GM03348 (cell line): ENCODE measurements at regions not wholly inside any gene's neighbourhood (a gene's known extent, or its start where the extent isn't known, plus 50 kb on each side); places are given as distances from the start of the nearest gene placed in this dataset.

Experiments
- DNase-seq: peaks from one replicate; pipeline ENCODE4 v3.0.0; 2012; ENCODE audit warnings: low spot score

DNA sequence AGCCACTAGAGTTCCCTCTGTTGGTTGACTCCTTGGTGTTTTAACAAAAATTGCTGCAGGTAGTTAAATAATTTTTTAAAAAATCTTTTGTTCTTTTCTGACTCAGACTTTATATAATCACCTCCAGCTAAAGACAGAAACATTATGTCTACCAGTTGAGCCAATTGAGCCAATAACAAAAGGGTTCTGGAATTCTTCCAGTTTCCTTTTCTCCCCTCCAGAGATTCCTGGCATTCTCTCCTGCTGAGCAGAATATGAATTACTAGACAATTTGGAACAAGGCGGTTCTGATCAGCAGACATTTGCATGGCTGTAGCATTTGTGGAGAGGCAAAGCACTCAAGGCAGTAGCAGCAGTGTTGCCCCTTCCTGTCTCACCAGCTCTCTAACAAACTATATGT is 144.0 kb upstream of the SLC35B3 start:
- no peak for DNase-seq

DNA sequence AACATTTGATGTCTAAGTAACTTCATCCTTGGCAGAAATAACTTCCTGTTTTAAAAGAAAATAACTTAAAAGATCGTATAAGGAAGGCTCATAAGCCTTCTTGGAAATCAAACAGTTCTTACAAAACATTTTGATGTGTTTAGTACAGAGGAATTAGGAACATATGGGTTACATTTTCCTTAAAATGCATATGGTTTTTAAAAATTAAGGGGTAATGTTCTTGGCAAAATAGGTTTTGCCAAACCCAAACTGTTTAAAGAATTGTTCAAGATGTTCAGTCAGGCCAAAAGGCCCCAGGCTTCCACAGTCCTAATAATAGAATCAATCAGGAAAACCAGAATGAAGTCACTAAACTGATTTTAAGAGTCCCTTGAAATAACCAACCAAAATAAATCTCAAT is 142.7 kb upstream of the SLC35B3 start:
- no peak for DNase-seq

DNA sequence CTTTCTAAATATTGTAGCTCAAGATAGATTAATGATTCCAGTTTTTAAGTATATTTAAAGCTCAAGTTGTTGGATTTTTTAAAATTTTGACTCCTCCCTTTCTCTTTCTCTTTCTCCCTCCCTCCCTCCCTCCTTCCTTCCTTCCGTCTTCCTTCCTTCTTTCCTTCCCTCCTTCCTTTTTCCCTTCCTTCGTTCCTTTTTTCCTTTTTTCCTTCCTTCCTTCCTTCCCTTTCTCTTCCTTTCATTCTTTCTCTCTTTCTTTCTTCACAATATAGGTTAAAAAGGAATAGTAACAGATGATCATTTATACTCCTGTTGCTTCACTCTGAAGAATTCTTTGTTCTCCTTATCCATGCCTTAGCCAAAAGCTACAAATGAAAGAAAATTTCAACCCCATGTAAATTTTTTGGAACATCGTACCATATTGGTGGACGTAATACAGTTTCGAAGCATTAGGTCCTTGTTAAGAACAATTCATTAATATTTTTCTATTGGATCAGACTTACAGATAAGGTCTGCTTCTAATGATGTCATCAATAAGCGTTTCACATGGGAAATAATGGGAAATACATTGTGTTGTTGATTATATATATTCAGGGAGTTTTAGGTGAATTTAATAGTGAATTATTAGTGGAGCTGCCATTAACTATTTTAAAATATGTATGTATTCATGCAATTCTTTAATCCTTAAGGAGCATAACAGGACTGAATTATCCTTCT is 139.6 kb upstream of the SLC35B3 start:
- DNase-seq, result no peak

DNA sequence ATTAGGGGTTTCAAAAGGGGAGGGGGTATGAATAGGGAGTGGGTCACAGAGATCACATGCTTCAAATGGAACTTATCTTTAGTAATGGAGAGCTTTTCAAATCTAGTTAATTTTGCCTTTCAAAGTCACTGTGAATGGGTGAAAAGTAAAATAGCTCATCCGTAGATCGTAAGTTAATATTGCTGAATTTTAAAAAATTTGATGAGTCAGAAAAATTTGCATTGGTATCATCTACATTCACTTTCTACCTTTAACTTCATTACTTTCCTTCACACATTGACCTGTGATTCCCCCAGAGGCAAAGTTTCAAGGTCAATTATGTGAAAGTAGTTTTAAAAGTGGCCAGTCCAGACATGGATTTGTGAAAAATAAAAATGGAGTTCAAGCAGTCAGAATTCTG is 139.0 kb upstream of the SLC35B3 start:
- DNase-seq, result no peak

DNA sequence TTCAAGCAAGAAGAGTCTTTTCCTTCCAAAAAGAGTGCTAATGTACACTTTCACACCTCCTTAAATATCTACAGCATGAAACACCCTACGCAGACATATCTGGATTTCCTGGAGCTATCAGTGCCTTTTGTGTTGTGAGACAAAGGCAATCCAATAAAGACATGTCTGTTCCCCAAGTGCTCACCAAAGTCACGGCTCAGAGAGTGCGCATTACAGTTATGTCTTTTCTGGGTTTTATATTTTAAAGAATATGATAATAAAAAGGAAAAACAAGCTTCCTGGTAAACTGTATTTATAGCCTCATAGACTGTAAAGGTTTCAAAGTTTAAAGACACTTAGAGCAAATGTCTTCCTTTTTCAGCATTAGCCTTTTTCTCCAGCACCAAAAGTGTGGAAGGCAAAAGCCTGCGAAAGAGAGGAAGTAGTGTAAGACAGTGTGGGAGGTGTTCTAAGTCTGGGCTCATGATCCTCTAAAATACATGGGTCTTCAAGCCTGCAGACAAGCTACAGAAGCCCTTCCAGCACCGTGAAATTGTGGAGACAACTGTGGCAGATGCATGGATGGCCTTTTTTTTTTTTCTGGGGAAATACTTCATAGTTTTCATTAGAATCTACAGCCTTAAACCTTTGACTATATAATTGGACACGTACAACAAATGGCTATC is 135.0 kb upstream of the SLC35B3 start:
- DNase-seq, result no peak

DNA sequence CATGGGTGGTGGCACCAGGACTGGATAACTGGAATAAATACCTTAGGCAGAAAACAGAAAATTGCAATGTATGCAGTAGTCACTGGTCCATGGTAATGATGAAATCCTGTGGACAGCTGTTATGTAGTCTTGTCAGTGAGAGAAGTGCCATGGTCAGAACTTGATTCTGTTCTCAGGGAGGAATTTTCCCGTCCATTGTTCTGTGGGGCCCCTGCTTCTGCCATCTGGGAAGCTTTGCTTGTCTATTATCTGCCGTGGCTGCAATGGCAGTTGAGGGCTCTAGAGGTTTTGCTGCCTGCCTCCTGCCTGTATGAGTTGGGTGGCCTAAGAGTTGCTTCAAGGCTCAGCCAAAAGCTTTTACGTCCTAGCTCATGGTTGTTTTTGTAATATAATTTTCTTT is 126.8 kb upstream of the SLC35B3 start:
- DNase-seq, result no peak

DNA sequence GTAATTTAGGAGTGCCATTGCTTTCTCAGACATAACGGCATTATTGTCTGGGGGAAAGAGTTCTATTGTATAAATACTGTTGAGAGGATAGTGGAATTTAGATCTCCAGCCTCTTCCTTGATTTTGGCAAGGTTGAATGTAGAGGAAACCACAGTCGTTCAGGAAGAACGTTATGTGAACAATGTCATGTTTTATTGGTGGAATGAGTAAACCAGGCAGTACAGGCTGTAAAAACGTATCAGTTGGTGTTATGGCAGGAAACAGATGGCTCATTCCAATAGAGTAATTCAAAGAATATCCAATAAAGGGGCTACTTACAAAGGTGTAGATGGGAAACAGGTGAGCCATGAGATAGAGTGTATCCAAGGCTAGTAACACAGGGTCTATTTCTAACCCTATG is 123.6 kb upstream of the SLC35B3 start:
- DNase-seq, result no peak

DNA sequence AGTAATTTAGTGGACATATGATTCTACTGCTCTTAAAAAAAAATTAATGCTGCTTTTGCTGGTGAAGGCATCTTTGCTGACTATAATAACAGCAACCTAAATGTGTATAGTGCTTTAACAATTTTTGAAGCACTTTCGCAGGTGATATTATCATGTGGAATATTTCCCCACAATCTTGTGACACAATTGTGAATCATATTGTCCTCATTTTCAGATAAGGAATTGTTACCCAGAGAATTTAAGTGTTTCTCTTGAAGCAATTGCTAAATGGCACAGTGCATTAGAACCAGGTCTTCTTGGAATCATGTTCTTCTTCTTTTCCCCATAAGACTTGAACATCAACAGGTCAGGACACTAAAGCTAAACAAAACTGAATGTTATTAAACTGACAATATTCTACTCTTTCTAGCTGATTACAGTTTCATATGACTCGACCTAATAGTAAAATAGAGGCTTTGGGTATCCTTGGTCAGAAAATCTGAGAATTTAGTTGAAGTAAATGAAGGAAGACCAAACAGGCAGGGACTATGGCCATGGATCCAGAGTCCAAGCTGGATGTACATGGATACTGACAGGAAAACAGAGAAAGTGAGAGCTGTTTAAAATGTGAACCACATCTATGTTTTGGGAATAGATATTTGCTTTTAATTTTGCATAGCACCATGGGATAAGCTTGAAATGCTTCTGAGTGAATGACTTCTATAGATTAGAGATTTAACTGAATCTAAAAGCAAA is 121.8 kb upstream of the SLC35B3 start:
- no peak for DNase-seq

DNA sequence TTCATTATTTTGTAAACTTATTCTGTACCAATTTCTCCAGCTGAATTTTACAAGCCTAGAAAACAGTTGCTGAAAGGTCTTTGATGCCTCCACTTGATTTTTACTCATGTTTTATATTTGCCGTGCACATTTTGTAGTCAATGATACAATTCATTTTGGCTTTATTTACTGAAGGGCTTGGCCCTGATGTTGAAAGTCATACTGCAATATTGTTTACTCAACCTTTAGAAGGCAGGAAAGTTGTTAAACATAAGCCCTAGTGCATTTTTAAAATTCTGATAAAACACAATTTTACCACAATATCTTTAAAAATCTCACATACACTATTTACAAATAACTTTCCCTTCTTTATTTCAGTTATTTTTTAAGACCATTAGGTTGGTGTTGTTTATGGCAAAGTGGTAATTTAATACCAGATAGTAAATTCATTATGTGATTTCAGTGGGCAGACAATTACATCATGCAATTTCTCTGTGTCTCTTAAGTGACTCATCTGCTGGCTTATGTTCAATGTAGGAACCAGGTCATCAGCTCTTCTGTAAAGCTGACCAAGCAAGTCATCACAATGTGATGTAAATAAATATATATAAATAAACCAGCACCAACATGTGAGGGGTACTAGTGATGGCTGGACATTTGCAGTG is 121.1 kb upstream of the SLC35B3 start:
- DNase-seq, result no peak

DNA sequence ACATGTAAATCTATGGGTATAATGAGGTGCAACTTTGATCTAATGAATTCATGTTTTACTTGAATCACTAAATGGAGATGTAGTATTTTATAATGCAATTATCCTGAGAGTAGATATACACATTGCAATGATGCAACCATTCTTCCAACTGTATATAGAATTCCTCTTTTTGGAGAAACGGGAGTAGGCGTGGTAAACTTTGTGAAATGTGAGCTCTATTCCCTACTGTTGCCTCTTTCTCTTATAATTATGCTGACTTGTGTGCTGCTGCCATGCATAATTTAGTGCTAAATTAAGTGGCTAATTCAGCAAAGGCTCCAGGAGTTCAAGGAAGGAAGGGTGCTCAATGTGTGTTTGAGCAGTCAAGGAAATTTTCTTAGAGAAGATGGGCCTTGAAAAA is 116.6 kb upstream of the SLC35B3 start:
- DNase-seq, result no peak

DNA sequence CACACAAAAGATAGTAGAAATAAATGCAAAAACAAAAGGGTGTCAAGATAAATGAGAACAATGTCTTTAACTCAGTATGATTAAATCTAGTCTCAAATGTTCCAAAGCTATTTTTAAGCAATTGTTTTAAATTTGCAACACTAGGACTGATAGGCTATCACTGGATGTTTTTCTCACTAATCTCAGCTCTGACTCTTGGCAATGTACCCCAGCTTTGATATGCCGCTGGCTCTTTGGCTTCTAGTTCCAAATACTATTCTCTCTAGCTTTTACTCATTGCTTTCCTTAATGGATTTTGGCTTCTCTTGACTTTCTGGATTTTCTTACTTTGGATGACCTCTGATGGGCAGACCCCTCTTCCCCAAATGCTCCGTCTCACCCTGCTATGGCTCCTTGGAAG is 116.0 kb upstream of the SLC35B3 start:
- no peak for DNase-seq

DNA sequence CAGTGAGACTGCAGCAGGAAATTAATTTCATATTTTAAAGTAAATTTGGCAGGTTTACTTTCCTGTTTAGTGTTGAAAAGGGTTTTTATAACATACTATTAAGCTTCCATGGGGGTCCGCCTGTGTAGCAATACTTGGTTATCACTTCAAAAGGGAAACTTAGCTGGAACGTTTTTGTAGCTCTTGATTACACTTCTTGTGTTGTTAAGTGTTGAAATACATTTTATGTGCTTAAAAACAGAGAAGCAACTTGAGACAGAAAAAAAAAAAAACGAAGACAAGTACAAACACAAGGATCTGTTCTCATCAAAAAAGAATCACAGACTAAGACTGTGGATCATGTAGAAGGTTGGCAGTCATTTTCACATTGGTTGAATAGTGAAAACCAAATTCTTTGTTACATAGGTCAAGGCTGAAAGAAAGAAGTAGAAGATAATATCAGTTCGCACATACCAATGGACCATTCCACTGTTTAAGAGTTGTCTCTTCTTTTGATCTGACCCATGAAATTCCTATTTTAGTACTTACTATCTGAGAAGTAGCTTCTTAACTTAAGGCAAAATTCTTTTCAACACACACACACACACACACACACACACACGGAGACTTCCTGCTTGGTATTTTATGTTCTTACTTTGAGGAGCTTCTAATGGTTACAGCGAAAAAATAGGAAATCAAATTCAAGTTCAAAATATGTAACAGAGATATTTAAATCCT is 113.9 kb upstream of the SLC35B3 start:
- DNase-seq, result no peak

DNA sequence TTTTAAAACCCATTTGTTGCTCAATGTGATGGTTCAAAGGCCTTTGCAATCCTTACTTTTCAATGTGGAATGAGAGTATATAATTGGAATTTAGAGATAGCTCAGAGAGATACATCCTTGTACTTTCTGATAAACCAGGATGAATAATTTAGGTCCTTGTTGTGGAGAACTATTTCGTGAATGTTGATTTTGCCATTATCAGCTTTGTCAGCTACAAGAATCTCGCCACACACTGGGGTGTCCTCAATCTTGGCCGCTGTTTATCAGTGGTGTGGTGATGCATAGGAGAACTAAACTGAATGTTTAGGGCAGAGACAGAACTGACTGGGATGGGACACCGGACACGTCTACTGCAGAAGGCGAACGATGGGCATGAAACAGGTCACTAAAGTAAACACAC is 111.2 kb upstream of the SLC35B3 start:
- no peak for DNase-seq

DNA sequence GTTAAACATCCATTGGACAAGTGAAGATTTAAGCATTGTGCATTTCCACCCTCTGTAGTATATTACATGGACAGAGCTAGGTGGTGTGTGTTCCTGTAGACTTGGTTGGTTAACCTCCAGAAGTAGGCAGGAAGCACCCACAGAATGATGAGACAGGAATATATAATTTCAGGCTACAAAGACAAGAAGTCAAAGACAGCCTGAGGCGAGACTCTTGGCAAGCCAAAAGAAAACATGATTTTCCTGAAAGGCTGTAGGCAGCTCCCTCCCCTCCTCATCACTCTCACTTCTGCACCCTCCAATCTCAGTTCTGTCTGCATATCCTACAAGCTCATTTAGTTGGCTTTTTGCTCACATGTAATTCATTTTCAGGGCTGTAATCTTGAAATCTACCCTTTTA is 110.0 kb upstream of the SLC35B3 start:
- no peak for DNase-seq

DNA sequence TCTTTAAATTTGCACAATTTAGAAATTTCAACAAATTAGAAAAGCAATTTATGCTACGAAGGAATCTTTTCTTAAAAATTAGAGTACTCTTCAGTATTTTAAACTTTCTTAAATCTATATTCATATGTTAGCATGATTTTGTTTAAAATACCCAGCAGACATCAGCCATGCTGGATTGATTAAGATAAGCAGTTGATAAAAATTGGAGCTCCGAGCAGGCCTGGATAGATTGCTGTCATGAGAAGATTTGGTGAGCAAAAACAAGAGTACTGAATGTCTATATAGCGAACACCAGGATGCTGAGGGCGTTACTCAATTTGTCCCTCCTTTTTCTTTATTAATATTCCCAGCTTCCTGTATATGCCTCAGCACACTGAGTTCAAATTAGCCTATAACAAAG is 108.4 kb upstream of the SLC35B3 start:
- no peak for DNase-seq

DNA sequence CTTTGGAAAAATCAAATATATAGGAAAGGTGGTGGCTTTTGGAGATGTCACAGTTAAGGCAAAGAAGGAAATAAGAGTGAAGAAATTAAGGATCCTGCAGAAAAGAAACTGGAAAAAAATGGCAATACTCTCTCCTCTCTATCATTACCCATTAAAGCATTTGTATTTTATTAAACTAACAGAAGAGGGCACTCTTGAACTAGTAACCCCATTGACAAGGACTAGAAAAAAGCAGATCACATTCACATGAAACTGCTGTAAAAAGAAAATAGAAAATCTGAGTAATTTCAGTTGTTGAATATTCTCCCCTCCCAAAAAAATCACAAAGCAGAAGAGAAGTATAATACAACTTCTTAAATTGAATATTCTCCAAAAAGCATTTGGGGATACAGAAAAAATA is 104.1 kb upstream of the SLC35B3 start:
- DNase-seq, result peak; percentile 5

DNA sequence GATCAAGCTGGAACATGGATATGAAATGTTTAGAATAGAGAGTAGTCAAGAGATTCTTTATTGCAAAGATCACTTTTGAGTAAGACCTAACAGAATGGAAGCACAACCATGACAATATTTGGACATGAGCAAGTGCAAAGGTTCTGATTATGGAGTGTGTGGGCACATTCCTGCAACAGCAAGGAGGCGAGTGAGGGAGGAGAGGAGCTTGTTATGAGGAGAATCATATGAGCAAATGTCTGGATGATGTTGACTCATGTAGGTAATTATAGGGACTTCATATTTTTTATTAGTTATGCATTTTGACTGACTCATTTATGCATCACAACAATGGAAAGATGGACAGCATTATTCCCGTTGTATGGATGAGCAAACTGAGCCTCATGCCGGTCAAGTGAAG is 100.8 kb upstream of the SLC35B3 start:
- DNase-seq, result no peak

DNA sequence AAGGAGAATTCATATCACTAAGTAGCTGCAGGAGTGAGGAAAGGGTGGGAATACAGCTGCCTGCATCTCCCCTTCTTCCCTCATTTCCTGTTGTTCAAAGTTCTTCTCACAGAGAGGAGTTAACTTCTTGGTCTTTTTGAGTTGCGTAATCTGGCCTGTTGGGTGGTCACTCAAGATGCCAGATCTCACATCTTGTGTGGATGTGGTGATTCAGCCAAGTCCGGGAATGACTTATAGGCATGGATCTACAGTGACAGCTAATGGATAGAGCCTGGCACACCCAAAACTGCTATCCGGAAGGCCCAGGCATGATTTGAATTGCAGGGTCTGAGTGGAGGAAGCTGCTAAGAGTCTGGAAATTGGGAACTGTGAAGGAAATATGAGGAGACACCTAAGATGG is 100.2 kb upstream of the SLC35B3 start:
- DNase-seq, result no peak

DNA sequence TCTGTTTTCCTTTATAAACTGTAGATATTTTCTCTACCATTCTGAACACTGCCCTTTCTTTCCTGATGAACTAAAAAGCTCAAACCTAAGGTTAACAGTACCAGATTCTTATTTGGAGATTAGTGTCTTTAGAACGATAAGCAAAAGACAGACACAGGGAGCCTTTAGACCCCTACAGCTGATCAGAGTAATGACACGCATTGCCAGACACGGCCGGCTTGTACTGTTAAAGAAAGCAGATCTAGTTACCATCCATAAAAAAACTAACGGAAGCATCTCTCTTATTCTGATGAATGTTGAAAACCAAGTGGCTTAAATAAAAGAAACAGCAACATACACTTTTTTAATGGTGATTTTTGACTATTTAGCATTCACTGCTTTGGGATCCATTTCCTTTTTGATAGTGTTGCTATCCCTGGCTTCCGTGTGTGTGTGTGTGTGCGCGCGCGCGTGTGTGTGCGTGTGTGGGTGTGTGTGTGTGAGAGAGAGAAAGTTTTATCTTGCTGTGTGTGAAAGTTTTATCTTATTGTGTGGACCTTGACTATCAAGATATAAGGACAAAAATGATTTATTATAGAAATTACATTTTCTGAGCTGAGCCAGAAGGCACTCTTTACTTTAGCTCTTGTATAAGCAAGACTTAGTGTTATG is 95.6 kb upstream of the SLC35B3 start:
- no peak for DNase-seq

DNA sequence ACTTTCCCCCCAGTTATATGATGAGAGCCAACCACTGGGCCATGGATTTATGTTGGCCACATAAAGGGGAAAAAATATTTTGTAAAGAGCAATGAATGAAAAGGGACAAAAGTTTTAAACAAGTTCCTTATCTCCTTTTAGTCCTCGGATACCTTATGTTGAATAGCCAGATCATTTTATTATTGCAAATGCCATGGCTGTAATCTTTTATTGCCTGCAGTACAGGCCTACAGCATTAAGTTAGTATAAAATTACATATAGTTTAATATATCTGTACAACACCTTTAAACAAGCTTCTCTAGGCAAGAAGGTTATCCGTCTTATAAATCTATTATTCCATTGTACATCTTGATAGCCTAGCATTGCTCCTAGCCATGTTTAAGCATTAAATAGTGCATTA is 93.9 kb upstream of the SLC35B3 start:
- no peak for DNase-seq

DNA sequence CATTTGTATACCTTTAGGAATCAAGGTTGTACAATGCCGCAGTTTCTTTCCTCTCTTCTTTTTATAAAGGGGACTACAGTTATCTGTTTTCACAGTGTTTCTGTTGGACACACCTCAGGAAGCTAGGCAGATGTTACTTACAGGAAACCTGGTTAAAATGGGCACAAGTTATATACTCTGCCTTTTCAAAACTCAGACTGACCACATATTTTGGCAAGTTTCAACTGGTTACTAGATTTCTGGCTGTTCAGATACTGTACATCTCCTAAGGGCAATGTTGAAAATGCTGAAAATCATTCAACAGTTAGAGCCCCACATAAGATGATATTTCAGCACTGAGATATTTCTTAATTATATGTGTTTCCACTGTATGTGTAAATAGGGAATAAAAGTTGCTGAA is 92.5 kb upstream of the SLC35B3 start:
- no peak for DNase-seq

DNA sequence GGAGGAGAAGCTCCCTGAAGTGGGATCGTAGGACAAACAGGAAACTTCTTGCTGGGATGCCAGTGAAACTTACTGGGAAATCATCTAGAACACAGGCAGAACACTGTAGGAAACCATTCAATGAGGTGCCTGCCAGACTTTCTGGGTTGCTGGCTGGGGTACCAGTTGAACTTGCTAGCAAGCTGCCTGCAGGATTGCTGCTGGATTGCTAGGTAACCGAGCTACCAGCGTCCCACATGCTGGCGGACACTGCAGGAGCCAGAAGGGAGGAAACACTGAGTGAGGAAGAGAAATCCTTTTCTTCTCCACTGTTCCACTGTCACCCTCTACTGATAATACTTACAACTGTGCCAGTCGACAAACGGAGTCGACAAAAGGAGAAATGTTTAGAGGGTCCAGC is 91.3 kb upstream of the SLC35B3 start:
- DNase-seq, result no peak
